Colonic mucosa (tissue), 4 donors: ENCODE measurements at regions not wholly inside any gene's neighbourhood (a gene's known extent, or its start where the extent isn't known, plus 50 kb on each side); places are given as distances from the start of the nearest gene placed in this dataset.
"Not testable (repeated sequence)": the region's sequence is repeated elsewhere in the genome, so short reads cannot be mapped to it uniquely, and the experiment has no call there.

Experiments used
- DNase-seq: peaks from one replicate; pipeline ENCODE4 v3.0.0-alpha.2; 2020
- H3K27ac ChIP-seq: fragments of 200-600 bp; one replicate; pipeline ENCODE4 v1.8.0; 2021
- H3K27me3 ChIP-seq: fragments of 200-600 bp; one replicate; pipeline ENCODE4 v1.8.0; 2021
- H3K36me3 ChIP-seq: fragments of 200-600 bp; one replicate; pipeline ENCODE4 v1.8.0; 2021
- H3K4me1 ChIP-seq: fragments of 200-600 bp; one replicate; pipeline ENCODE4 v1.8.0; 2021; ENCODE audit warnings: mild to moderate bottlenecking
- H3K4me3 ChIP-seq: fragments of 200-600 bp; one replicate; pipeline ENCODE4 v1.8.0; 2021
- H3K9ac ChIP-seq, 2 donors: one replicate each; pipeline ENCODE4 v1.7.0; 2013; ENCODE audit warnings: control low read depth in 2 of 2, low read depth in 2 of 2, low read length in 2 of 2
- H3K9me3 ChIP-seq: fragments of 200-600 bp; one replicate; pipeline ENCODE4 v1.8.0; 2021
- CTCF ChIP-seq: fragments of 200-600 bp; IDR thresholded peaks from one replicate; pipeline ENCODE4 v1.8.0; 2022; ENCODE audit warnings: antibody characterized with exemption, mild to moderate bottlenecking
- intact Hi-C: fragments of 100-400 bp; cut with DNase I; formaldehyde crosslinking; loops from one replicate; pipeline ENCODE4 v1.14.1; 2022
- donor health status: healthy.
- donor health status: DM: no; HTN: no; CAD: no.
- donor health status: DM: no; HTN: no; CAD: no.

- H3K36me3 ChIP-seq, result no peaks in the 10 kb centered on the region
- intact Hi-C loops, result no loop called here
- peak; percentile 20 for DNase-seq
- no peak for TF ChIP-seq CTCF
- H3K27ac ChIP-seq, result no peak overlapping the region
- H3K9ac ChIP-seq, result no peak overlapping the region
- no peak overlapping the region for H3K4me3 ChIP-seq
- H3K27me3 ChIP-seq, result no peaks in the 10 kb centered on the region
- H3K9me3 ChIP-seq, result no peaks in the 10 kb centered on the region
- H3K4me1 ChIP-seq, result no peaks in the 10 kb centered on the region
Measured at GRCh38 chr14:106511006-106511799, 984.8 kb downstream of the TMEM121 start.

- intact Hi-C loops, result no loop called here
Measured at GRCh38 chr14:106511800-106512198, 985.4 kb downstream of the TMEM121 start.

GRCh38 chr14:106513302-106513701 lies 986.9 kb downstream of the TMEM121 start:
- DNase-seq, result no peak
- H3K4me1 ChIP-seq, result no peaks in the 10 kb centered on the region
- TF ChIP-seq CTCF, result no peak
- H3K27me3 ChIP-seq, result no peaks in the 10 kb centered on the region
- H3K9me3 ChIP-seq, result no peaks in the 10 kb centered on the region
- no peak overlapping the region for H3K27ac ChIP-seq
- no peak overlapping the region for H3K4me3 ChIP-seq
- intact Hi-C loops, result no loop called here
- H3K36me3 ChIP-seq, result no peaks in the 10 kb centered on the region
- no peak overlapping the region for H3K9ac ChIP-seq

More at GRCh38 chr14:106511800-106512198, 985.4 kb downstream of the TMEM121 start:
- Histone ChIP-seq H3K36me3 (no peaks in the 10 kb centered on the region), H3K4me1 (no peaks in the 10 kb centered on the region), H3K9me3 (no peaks in the 10 kb centered on the region), H3K4me3 (no peak overlapping the region), H3K27ac (no peak overlapping the region), H3K9ac (no peak overlapping the region), H3K27me3 (no peaks in the 10 kb centered on the region)
- TF ChIP-seq CTCF, result no peak
- DNase-seq, result no peak

GRCh38 chr14:106518054-106518943 lies 991.9 kb downstream of the TMEM121 start:
- intact Hi-C loops, result no loop called here
- H3K27me3 ChIP-seq, result no peaks in the 10 kb centered on the region
- no peak overlapping the region for H3K9ac ChIP-seq
- DNase-seq, result peak; percentile 52
- peak; percentile 35 for TF ChIP-seq CTCF
- no peaks in the 10 kb centered on the region for H3K36me3 ChIP-seq
- H3K9me3 ChIP-seq, result no peaks in the 10 kb centered on the region
- no peaks in the 10 kb centered on the region for H3K4me1 ChIP-seq
- no peak overlapping the region for H3K4me3 ChIP-seq
- no peak overlapping the region for H3K27ac ChIP-seq

GRCh38 chr14:106522118-106522517 lies 995.7 kb downstream of the TMEM121 start:
- H3K4me1 ChIP-seq, intact Hi-C loops, H3K4me3 ChIP-seq, DNase-seq, H3K9ac ChIP-seq, H3K9me3 ChIP-seq, H3K36me3 ChIP-seq, H3K27ac ChIP-seq, H3K27me3 ChIP-seq: not testable (repeated sequence)
